C4-2B (cell line): ENCODE measurements at regions not wholly inside any gene's neighbourhood (a gene's known extent, or its start where the extent isn't known, plus 50 kb on each side); places are given as distances from the start of the nearest gene placed in this dataset.
"Not testable (repeated sequence)": the region's sequence is repeated elsewhere in the genome, so short reads cannot be mapped to it uniquely, and the experiment has no call there.

ENCODE experiments used
- H3K27ac ChIP-seq: fragments of 450-650 bp; 2 replicates; pipeline ENCODE4 v1.5.1; 2017
- CTCF ChIP-seq: fragments of 450-650 bp; conservative IDR thresholded peaks from 2 replicates; pipeline ENCODE4 v1.5.1; 2017; ENCODE audit warnings: mild to moderate bottlenecking
- ZFX ChIP-seq: fragments of 450-650 bp; IDR thresholded peaks from 2 replicates; pipeline ENCODE4 v1.6.1; 2017

- TF ChIP-seq CTCF (no peak), ZFX (no peak)
- H3K27ac ChIP-seq = no peak overlapping the region
These were observed 271.4 kb upstream of the NCAM1 start for GRCh38 chr11:112689851-112690250.

GRCh38 chr11:112693781-112694180, 267.4 kb upstream of the NCAM1 start:
- no peak for TF ChIP-seq CTCF
- TF ChIP-seq ZFX = no peak
- no peak overlapping the region for H3K27ac ChIP-seq

GRCh38 chr11:112694245-112694644, 267.0 kb upstream of the NCAM1 start:
- H3K27ac ChIP-seq = no peak overlapping the region
- no peak for TF ChIP-seq ZFX
- no peak for TF ChIP-seq CTCF

GRCh38 chr11:112694813-112695212, 266.4 kb upstream of the NCAM1 start:
- no peak for TF ChIP-seq ZFX
- no peak for TF ChIP-seq CTCF
- no peak overlapping the region for H3K27ac ChIP-seq

GRCh38 chr11:112697391-112698178, 263.6 kb upstream of the NCAM1 start:
- H3K27ac ChIP-seq = no peak overlapping the region
- no peak for TF ChIP-seq ZFX
- peak; percentile 27; the same call in 1 of the 2 replicates for TF ChIP-seq CTCF

GRCh38 chr11:112705148-112705547, 256.1 kb upstream of the NCAM1 start:
- no peak overlapping the region for H3K27ac ChIP-seq
- TF ChIP-seq CTCF (no peak), ZFX (no peak)

- H3K27ac ChIP-seq = no peak overlapping the region
- TF ChIP-seq ZFX = no peak
- no peak for TF ChIP-seq CTCF
These were observed 254.4 kb upstream of the NCAM1 start for GRCh38 chr11:112706863-112707262.

- H3K27ac ChIP-seq = not testable (repeated sequence)
These were observed 246.9 kb upstream of the NCAM1 start for GRCh38 chr11:112714340-112714739.
